CD4-positive, CD25-positive, alpha-beta regulatory T cell (primary cell): ENCODE measurements at regions not wholly inside any gene's neighbourhood (a gene's known extent, or its start where the extent isn't known, plus 50 kb on each side); places are given as distances from the start of the nearest gene placed in this dataset.

Experiments used
- ATAC-seq, 2 donors: fragments of 150-1000 bp; cut with Tn5 transposase; one replicate each; pipeline ENCODE4 v1.10.0; 2021; ENCODE audit warnings: low read depth in 2 of 2, moderate number of reproducible peaks in 2 of 2, moderate library complexity in 1 of 2
- DNase-seq, 3 donors: peaks; one replicate each; pipeline versions ENCODE4 v3.0.0 to v3.0.0-alpha.2; 2012 to 2022; ENCODE audit warnings: mixed read lengths in 1 of 3
- H3K27ac ChIP-seq: one replicate; pipeline ENCODE4 v1.7.0; 2013; ENCODE audit warnings: mild to moderate bottlenecking, low read length; ENCODE audit not compliant: insufficient read depth, poor library complexity, severe bottlenecking
- H3K27me3 ChIP-seq: one replicate; pipeline ENCODE4 v1.7.0; 2013; ENCODE audit warnings: low read length; ENCODE audit not compliant: control insufficient read depth, insufficient read depth
- H3K36me3 ChIP-seq: one replicate; pipeline ENCODE4 v1.7.0; 2013; ENCODE audit warnings: mild to moderate bottlenecking, low read length, moderate library complexity; ENCODE audit not compliant: control insufficient read depth, insufficient read depth
- H3K4me1 ChIP-seq: 2 replicates; pipeline ENCODE4 v1.7.0; 2013; ENCODE audit warnings: mild to moderate bottlenecking, low read length; ENCODE audit not compliant: insufficient read depth, control insufficient read depth, poor library complexity, severe bottlenecking
- H3K4me3 ChIP-seq: one replicate; pipeline ENCODE4 v1.7.0; 2013; ENCODE audit warnings: low read depth, mild to moderate bottlenecking, low read length, moderate library complexity
- H3K9me3 ChIP-seq, 2 experiments: 1 replicate in 1 of 2; 2 replicates in 1 of 2; pipeline ENCODE4 v1.7.0; 2013; ENCODE audit warnings: low read length in 2 of 2, mild to moderate bottlenecking in 1 of 2, moderate library complexity in 1 of 2; ENCODE audit not compliant: control insufficient read depth in 2 of 2
- H3K27ac Mint-ChIP-seq, 3 donors: one replicate each; pipeline ENCODE4 v1.8.0; 2020 to 2022; ENCODE audit warnings: mild to moderate bottlenecking in 3 of 3, mixed read lengths in 3 of 3, moderate library complexity in 2 of 3
- H3K27me3 Mint-ChIP-seq: one replicate; pipeline ENCODE4 v1.8.0; 2022; ENCODE audit warnings: mild to moderate bottlenecking, mixed read lengths
- H3K36me3 Mint-ChIP-seq: one replicate; pipeline ENCODE4 v1.8.0; 2020; ENCODE audit warnings: mixed read lengths
- H3K4me1 Mint-ChIP-seq, 4 donors: one replicate each; pipeline ENCODE4 v1.8.0; 2020 to 2022; ENCODE audit warnings: mixed read lengths in 4 of 4, mild to moderate bottlenecking in 1 of 4
- H3K4me3 Mint-ChIP-seq, 4 donors: one replicate each; pipeline ENCODE4 v1.8.0; 2020 to 2022; ENCODE audit warnings: mild to moderate bottlenecking in 4 of 4, mixed read lengths in 4 of 4, moderate library complexity in 3 of 4
- H3K9me3 Mint-ChIP-seq, 7 donors: one replicate each; pipeline ENCODE4 v1.8.0; 2020 to 2022; ENCODE audit warnings: mixed read lengths in 7 of 7, mild to moderate bottlenecking in 3 of 7, moderate library complexity in 2 of 7

GRCh38 chrX:9204560-9204959 lies 170.6 kb upstream of the FAM9B start:
- Mint-ChIP-seq H3K4me1 (peaks cover 0 to 6% (median 1%) of the 10 kb centered on the region in 4 donors), H3K27me3 (no peaks in the 10 kb centered on the region), H3K27ac (no peak overlapping the region), H3K9me3 (no peaks in the 10 kb centered on the region), H3K36me3 (no peaks in the 10 kb centered on the region), H3K4me3 (no peak overlapping the region)
- Histone ChIP-seq H3K4me1 (no peaks in the 10 kb centered on the region), H3K36me3 (no peaks in the 10 kb centered on the region), H3K27me3 (no peaks in the 10 kb centered on the region), H3K4me3 (no peak overlapping the region), H3K9me3 (no peaks in the 10 kb centered on the region), H3K27ac (no peak overlapping the region)
- DNase-seq (no peak), ATAC-seq (no peak)

DNA sequence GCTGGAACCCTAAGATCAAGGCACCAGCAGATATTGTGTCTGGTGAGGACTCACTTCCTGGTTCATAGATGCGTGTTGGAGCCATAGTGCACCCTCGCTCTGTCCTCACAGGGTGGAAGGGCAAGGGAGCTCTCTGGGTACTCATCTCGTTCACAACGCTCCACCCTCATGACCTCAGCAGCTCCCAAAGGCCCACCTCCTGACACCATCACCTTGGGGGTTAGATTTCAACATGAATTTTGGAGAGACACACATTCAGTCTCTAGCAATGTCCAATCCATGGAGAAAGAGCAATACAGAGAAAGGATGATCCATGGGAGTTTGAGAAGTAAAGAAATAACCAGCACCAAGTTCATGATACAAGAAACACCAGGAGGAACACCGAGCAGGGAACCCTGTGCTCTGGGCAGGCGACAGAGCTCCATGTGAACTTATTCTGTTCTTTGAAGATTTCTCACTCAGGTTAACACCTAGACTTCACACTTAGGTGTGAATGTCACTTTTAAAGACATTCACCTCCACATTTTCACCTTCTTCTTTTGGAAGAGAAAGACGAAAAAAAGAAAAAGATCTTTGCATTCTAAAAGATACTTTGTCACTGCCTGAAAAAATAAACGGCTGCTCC lies 171.8 kb upstream of the FAM9B start:
- Mint-ChIP-seq H3K4me1 (peaks cover 0 to 6% (median 1%) of the 10 kb centered on the region in 4 donors), H3K27ac (no peak overlapping the region), H3K4me3 (no peak overlapping the region), H3K27me3 (no peaks in the 10 kb centered on the region), H3K36me3 (no peaks in the 10 kb centered on the region), H3K9me3 (peaks cover 0 to 2% (median 0%) of the 10 kb centered on the region in 7 donors)
- ATAC-seq (no peak), DNase-seq (no peak)
- Histone ChIP-seq H3K4me1 (no peaks in the 10 kb centered on the region), H3K9me3 (no peaks in the 10 kb centered on the region), H3K27me3 (no peaks in the 10 kb centered on the region), H3K4me3 (no peak overlapping the region), H3K36me3 (no peaks in the 10 kb centered on the region), H3K27ac (no peak overlapping the region)

DNA sequence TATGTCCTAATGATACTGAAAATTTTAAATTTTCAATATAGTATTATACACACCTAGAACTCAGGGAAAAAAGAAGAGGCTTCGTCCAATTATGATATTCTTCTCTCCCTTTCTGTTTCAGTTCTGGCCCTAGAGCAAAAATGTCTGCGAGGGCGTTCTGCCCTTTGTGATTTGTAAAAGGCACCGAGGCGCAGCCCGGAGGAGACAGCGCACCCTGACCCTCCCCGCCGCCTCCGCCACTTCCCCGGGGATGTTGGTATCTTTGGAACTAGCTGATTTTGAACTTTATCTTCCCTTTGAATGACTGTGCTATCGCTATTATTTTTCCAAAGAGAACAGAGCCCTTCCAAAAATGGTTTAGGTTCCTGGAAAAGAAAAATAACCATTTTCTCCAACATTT lies 173.2 kb upstream of the FAM9B start:
- Mint-ChIP-seq H3K27me3 (no peaks in the 10 kb centered on the region), H3K4me3 (no peak overlapping the region), H3K9me3 (peaks cover 0 to 2% (median 0%) of the 10 kb centered on the region in 7 donors), H3K27ac (no peak overlapping the region), H3K4me1 (peaks cover 0 to 6% (median 1%) of the 10 kb centered on the region in 4 donors), H3K36me3 (no peaks in the 10 kb centered on the region)
- Histone ChIP-seq H3K4me1 (no peaks in the 10 kb centered on the region), H3K4me3 (no peak overlapping the region), H3K36me3 (no peaks in the 10 kb centered on the region), H3K9me3 (no peaks in the 10 kb centered on the region), H3K27ac (no peak overlapping the region), H3K27me3 (no peaks in the 10 kb centered on the region)
- DNase-seq (no peak), ATAC-seq (no peak)

- Mint-ChIP-seq H3K27me3 (peaks cover 1% of the 10 kb centered on the region), H3K9me3 (peaks cover 0 to 2% (median 0%) of the 10 kb centered on the region in 7 donors), H3K4me3 (no peak overlapping the region), H3K27ac (no peak overlapping the region), H3K36me3 (no peaks in the 10 kb centered on the region), H3K4me1 (peaks cover 0 to 6% (median 0%) of the 10 kb centered on the region in 4 donors)
- Histone ChIP-seq H3K27ac (no peak overlapping the region), H3K4me1 (no peaks in the 10 kb centered on the region), H3K9me3 (no peaks in the 10 kb centered on the region), H3K36me3 (no peaks in the 10 kb centered on the region), H3K4me3 (no peak overlapping the region), H3K27me3 (no peaks in the 10 kb centered on the region)
- no peak for ATAC-seq
- no peak for DNase-seq
These were observed 177.3 kb upstream of the FAM9B start for GRCh38 chrX:9211269-9211668.

- peaks cover 0 to 4% (median 2%) of the 10 kb centered on the region in 7 donors for H3K9me3 Mint-ChIP-seq
These were observed 187.9 kb upstream of the FAM9B start for GRCh38 chrX:9221781-9222180.

GRCh38 chrX:9222299-9222698 lies 188.4 kb upstream of the FAM9B start:
- no peaks in the 10 kb centered on the region for H3K36me3 Mint-ChIP-seq
- ATAC-seq (no peak), DNase-seq (no peak)
- Histone ChIP-seq H3K36me3 (no peaks in the 10 kb centered on the region), H3K9me3 (no peaks in the 10 kb centered on the region), H3K27me3 (no peaks in the 10 kb centered on the region), H3K4me1 (no peaks in the 10 kb centered on the region), H3K4me3 (no peak overlapping the region), H3K27ac (no peak overlapping the region)
- no peak overlapping the region for H3K4me3 Mint-ChIP-seq
- H3K27ac Mint-ChIP-seq, result no peak overlapping the region
- no peaks in the 10 kb centered on the region for H3K27me3 Mint-ChIP-seq
- H3K4me1 Mint-ChIP-seq, result no peaks in the 10 kb centered on the region
- peaks cover 0 to 4% (median 2%) of the 10 kb centered on the region in 7 donors for H3K9me3 Mint-ChIP-seq

More at GRCh38 chrX:9221781-9222180, 187.9 kb upstream of the FAM9B start:
- no peak overlapping the region for H3K27ac ChIP-seq
- no peaks in the 10 kb centered on the region for H3K27me3 ChIP-seq
- Mint-ChIP-seq H3K36me3 (no peaks in the 10 kb centered on the region), H3K4me1 (no peaks in the 10 kb centered on the region), H3K27ac (no peak overlapping the region), H3K27me3 (no peaks in the 10 kb centered on the region), H3K4me3 (no peak overlapping the region)
- DNase-seq (no peak), ATAC-seq (no peak)
- no peak overlapping the region for H3K4me3 ChIP-seq
- H3K36me3 ChIP-seq, result no peaks in the 10 kb centered on the region
- H3K4me1 ChIP-seq, result no peaks in the 10 kb centered on the region
- no peaks in the 10 kb centered on the region for H3K9me3 ChIP-seq

GRCh38 chrX:9227276-9227675 lies 193.3 kb upstream of the FAM9B start:
- ATAC-seq (no peak), DNase-seq (no peak)
- H3K27ac ChIP-seq, result no peak overlapping the region
- no peaks in the 10 kb centered on the region for H3K36me3 ChIP-seq
- Mint-ChIP-seq H3K27me3 (no peaks in the 10 kb centered on the region), H3K9me3 (peaks cover 0 to 4% (median 0%) of the 10 kb centered on the region in 7 donors), H3K36me3 (no peaks in the 10 kb centered on the region), H3K4me1 (peaks cover 0 to 4% (median 0%) of the 10 kb centered on the region in 4 donors), H3K27ac (no peak overlapping the region), H3K4me3 (no peak overlapping the region)
- H3K4me1 ChIP-seq, result no peaks in the 10 kb centered on the region
- H3K9me3 ChIP-seq, result no peaks in the 10 kb centered on the region
- H3K4me3 ChIP-seq, result no peak overlapping the region
- H3K27me3 ChIP-seq, result no peaks in the 10 kb centered on the region

DNA sequence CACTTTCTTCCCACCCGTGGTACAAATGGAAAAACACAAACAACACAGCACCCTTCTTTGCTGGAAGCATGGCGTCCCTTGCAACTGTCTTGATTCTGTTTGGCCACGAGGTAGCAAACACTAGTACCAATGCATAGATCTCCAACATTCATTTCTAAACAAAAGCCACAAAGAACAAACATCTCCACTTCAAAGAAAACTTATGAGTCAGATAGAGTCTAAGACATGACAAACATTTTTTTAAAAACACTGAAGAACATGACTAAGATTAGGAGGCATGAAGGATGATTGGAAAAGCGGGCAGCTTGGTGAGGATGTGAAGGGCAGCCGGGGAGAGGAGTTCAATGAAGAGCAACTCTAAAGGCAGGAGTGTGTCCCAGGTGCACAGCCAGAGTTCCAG lies 197.6 kb upstream of the FAM9B start:
- Mint-ChIP-seq H3K36me3 (no peaks in the 10 kb centered on the region), H3K4me3 (no peak overlapping the region), H3K4me1 (peaks cover 0 to 4% (median 0%) of the 10 kb centered on the region in 4 donors), H3K27ac (no peak overlapping the region), H3K9me3 (peaks cover 0 to 2% (median 0%) of the 10 kb centered on the region in 7 donors), H3K27me3 (peaks cover 4% of the 10 kb centered on the region)
- Histone ChIP-seq H3K27me3 (no peaks in the 10 kb centered on the region), H3K4me3 (no peak overlapping the region), H3K9me3 (no peaks in the 10 kb centered on the region), H3K4me1 (no peaks in the 10 kb centered on the region), H3K36me3 (no peaks in the 10 kb centered on the region), H3K27ac (no peak overlapping the region)
- DNase-seq, result no peak
- no peak for ATAC-seq
